ENCODE measurements at regions not wholly inside any gene's neighbourhood (a gene's known extent, or its start where the extent isn't known, plus 50 kb on each side); places are given as distances from the start of the nearest gene placed in this dataset.
"Not testable (repeated sequence)": the region's sequence is repeated elsewhere in the genome, so short reads cannot be mapped to it uniquely, and the experiment has no call there.

DNA sequence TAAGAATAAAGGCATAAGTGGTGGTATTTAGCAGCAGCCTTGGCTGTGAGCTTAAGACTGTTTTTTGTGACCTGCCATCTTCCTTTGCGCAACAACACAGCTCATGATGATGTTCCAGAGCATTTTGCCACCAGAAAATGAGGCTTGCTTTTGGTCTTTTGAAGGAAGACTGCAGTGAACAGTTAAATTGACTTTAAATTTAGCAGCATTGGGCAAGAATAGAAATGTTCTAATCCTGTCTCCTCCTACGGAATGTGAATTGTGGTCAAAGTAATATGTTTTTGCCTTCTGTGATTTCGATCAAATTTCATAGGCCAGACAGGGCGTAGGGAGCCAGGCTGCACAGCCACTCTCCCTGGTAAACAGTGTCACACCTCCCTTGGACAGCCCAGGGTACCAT, 460.7 kb upstream of the RASGRP1 start:
- no peak overlapping the region for H3K4me3 ChIP-seq (ENCODE audit: low read depth, low read length)
- TF ChIP-seq, protein P1, sequence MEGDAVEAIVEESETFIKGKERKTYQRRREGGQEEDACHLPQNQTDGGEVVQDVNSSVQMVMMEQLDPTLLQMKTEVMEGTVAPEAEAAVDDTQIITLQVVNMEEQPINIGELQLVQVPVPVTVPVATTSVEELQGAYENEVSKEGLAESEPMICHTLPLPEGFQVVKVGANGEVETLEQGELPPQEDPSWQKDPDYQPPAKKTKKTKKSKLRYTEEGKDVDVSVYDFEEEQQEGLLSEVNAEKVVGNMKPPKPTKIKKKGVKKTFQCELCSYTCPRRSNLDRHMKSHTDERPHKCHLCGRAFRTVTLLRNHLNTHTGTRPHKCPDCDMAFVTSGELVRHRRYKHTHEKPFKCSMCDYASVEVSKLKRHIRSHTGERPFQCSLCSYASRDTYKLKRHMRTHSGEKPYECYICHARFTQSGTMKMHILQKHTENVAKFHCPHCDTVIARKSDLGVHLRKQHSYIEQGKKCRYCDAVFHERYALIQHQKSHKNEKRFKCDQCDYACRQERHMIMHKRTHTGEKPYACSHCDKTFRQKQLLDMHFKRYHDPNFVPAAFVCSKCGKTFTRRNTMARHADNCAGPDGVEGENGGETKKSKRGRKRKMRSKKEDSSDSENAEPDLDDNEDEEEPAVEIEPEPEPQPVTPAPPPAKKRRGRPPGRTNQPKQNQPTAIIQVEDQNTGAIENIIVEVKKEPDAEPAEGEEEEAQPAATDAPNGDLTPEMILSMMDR (IDR thresholded peaks at IDR 0.05; ENCODE audit: insufficient read depth, low read depth, low read length, missing control alignments): no peak
- DNase-seq (ENCODE audit: low read depth): no peak

DNA sequence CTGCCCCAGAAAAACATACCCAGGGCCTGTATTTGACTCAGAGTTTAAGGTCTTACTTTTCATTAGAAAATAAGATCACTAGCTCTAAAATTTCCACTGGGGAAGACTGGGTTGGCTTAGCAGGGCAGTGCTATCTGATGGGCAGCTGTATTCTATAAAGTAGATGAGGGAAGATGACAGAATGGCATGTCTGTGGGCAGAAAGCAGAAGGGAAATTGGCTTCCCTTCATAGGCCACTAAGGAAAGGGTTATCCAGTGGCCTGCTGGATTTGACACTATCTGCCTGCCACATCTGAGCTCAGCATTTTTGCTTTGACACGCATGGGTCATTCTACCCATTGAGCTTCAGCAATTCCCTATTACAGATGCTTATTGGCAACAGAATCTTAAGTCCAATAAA, 461.3 kb upstream of the RASGRP1 start:
- no peak overlapping the region for H3K4me3 ChIP-seq (ENCODE audit: low read depth, low read length)
- TF ChIP-seq, protein P1 (IDR thresholded peaks at IDR 0.05; ENCODE audit: insufficient read depth, low read depth, low read length, missing control alignments): no peak

DNA sequence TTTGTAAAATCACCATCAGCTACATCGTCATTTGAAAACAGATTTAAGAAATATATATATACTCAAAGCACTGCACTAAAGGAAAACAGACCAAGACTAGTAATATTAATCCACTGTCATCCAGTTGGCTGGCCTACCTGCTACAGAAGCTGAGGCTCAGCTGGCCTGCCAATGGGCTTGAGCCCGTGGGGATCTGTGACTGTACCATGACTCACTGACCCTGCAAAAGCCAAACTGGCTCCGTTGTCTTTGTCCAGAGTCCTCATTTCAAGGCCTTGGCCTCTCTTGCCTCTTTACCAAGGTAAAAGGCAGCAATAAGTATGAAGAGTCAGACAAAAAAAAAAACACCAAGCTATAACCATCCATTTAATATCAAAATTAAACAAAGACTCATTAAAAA, 463.5 kb upstream of the RASGRP1 start:
- DNase-seq (ENCODE audit: low read depth): no peak
- TF ChIP-seq, protein P1 (IDR thresholded peaks at IDR 0.05; ENCODE audit: insufficient read depth, low read depth, low read length, missing control alignments): no peak

More for the DNA sequence above, 461.3 kb upstream of the RASGRP1 start:
- DNase-seq (ENCODE audit: low read depth): no peak

DNA sequence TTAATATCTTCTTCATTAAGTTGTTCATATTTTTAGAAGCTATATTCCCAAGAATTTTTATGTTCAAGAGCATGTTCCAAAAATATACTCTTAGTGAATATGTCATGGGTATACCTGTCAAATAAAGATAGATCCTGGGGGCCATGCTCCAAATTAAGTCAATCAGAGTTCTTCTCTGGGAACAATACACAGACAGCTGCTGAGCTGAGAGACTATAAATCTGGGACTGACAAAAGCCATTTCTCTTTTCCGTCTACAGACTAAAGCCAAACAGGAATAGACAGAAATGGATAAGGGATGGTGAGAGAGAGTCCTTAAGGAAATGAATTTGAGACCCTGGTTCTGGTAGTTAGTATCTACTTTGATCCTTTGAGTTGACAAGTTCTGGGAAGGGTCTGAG, 465.1 kb upstream of the RASGRP1 start:
- no peak overlapping the region for H3K4me3 ChIP-seq (ENCODE audit: low read depth, low read length)
- DNase-seq (ENCODE audit: low read depth): no peak
- TF ChIP-seq, protein P1 (IDR thresholded peaks at IDR 0.05; ENCODE audit: insufficient read depth, low read depth, low read length, missing control alignments): no peak

More for the DNA sequence above, 463.5 kb upstream of the RASGRP1 start:
- H3K4me3 ChIP-seq (ENCODE audit: low read depth, low read length): no peak overlapping the region

DNA sequence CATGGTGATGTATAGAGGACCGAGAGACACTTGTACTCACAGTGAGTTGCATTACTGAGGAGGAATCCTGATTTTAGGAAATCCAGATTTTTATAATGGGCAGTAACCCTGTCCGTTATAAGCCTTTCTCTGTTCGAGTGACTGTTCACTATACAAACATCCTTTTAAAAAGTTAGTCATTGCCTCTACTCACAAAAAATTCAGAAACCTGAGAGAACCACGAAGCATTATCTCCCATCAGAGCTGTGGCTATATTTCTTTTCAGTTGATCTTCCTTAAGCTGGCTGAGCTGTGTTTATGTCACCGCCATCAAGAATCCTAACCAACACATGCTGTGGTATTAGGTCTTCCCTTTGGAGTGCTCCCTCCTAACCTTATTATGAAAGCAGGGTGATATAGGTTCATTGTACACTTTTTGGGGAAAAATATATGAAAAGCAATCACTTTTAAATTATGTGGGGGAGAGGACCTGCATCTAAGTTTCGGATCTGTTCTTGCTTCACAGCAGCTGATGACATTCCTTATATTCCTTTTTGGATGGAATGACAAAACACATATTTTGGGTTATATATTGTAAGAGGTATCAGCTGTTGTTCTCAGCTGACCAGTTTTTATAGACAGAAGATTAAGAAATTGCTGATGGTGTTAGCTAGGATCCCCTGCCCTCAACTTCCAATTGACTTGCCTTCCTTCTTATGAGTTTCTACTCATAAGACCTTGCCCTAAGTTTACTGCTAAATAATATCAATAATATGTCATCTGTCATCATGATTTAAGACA, 465.9 kb upstream of the RASGRP1 start:
- H3K4me3 ChIP-seq (ENCODE audit: low read depth, low read length): no peak overlapping the region
- TF ChIP-seq, protein P1 (IDR thresholded peaks at IDR 0.05; ENCODE audit: insufficient read depth, low read depth, low read length, missing control alignments): no peak
- DNase-seq (ENCODE audit: low read depth): no peak

DNA sequence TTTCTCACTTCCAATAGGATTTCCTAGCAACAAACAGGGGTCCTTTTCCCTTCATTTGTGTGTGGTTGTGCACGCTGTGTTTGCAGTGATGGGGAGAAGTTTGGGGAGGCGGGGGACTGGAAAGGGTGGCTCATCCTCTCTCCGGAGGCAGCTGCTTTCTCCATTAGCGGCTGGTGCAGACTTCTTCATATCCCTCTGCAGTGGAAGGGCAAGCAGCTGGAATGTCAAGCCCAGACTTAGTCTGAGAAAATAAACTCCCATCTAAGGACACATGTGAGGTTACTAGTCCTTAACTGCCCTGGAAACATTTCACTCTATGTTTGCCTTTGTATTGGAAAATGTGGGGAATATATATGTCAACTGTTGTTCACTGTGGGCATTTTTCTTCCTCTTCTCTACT, 467.0 kb upstream of the RASGRP1 start:
- TF ChIP-seq, protein P1 (IDR thresholded peaks at IDR 0.05; ENCODE audit: insufficient read depth, low read depth, low read length, missing control alignments): no peak
- H3K4me3 ChIP-seq (ENCODE audit: low read depth, low read length): no peak overlapping the region
- DNase-seq (ENCODE audit: low read depth): no peak

DNA sequence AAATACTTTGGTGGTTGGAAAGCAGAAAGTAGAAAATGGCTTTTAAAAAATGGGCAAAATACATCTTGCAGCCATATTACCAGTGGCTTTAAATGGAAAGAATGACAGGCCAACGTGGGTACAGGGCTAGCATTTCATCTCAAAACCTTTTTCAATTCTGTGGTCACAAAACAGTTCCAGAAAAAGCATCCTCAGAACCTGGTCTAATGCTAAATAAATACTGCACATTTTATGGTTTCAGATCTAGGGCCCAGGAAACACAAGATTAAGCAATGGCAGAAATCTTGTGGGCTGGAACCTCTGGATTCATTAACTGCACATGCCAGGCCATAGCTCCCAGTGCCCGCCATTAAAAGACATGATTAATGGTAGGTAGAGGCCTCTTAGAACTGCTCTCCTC, 470.2 kb upstream of the RASGRP1 start:
- no peak for DNase-seq (ENCODE audit: low read depth)
- TF ChIP-seq, protein P1 (IDR thresholded peaks at IDR 0.05; ENCODE audit: insufficient read depth, low read depth, low read length, missing control alignments): no peak

DNA sequence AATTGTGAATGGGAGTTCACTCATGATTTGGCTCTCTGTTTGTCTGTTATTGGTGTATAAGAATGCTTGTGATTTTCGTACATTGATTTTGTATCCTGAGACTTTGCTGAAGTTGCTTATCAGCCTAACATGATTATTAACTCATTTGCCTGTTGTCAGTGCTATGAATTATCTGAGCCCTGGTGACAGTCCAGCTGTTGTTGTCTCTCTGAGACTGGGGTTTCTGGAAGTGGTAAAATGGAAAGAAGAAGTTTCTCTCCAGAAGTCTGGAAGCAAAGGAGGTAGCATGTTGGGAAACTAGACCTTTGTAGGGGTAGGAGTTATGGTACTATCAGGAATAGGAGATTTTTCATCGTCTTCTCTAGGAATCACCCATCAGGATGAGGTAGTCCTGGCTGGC, 473.0 kb upstream of the RASGRP1 start:
- DNase-seq (ENCODE audit: low read depth); H3K4me3 ChIP-seq (ENCODE audit: low read depth, low read length): not testable (repeated sequence)

More for the DNA sequence above, 470.2 kb upstream of the RASGRP1 start:
- no peak overlapping the region for H3K4me3 ChIP-seq (ENCODE audit: low read depth, low read length)

Data from GM12865 (cell line).